Panc1 (cell line): ENCODE measurements at regions not wholly inside any gene's neighbourhood (a gene's known extent, or its start where the extent isn't known, plus 50 kb on each side); places are given as distances from the start of the nearest gene placed in this dataset.

ENCODE experiments used
- SIN3A ChIP-seq: IDR thresholded peaks from 2 replicates; pipeline ENCODE4 v1.6.1; 2012; ENCODE audit warnings: low read depth, mild to moderate bottlenecking, low read length, moderate library complexity, borderline replicate concordance; ENCODE audit not compliant: insufficient read depth
- TCF7L2 ChIP-seq: IDR thresholded peaks from 2 replicates; pipeline ENCODE4 v1.6.1; 2011; ENCODE audit warnings: mild to moderate bottlenecking, low read depth, low read length, inconsistent platforms
- TF ChIP-seq, protein P1 (sequence below): fragments of 450-650 bp; IDR thresholded peaks from 2 replicates; pipeline ENCODE4 v1.5.1; 2017; ENCODE audit warnings: mild to moderate bottlenecking
- TF ChIP-seq, protein P2 (sequence below), 2 experiments: IDR thresholded peaks; 2 replicates each; pipeline ENCODE4 v1.6.1; 2011 to 2012; ENCODE audit warnings: low read depth in 2 of 2, control low read depth in 1 of 2, low read length in 1 of 2, mild to moderate bottlenecking in 1 of 2, moderate library complexity in 1 of 2; ENCODE audit not compliant: insufficient read depth in 1 of 2

DNA sequence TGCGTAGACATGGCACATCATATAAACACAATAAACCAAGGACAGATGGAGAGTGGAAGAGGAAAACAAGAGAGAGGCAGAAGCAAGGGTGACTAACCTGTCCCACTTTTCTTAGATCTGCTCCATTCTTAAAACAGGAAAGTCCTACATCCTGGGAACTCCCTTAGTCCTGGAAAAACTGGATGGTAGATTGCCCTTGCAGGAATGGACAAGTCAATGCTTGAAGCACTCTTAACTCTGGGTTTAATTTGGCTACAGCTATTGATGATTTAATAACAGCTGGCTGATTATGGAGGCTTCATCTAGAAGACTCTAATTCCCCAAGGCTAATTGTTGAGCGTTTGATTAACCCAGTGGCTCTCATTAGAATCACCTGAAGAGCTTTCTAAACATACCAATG lies 258.8 kb downstream of the MIAT start:
- TF ChIP-seq, protein P1, sequence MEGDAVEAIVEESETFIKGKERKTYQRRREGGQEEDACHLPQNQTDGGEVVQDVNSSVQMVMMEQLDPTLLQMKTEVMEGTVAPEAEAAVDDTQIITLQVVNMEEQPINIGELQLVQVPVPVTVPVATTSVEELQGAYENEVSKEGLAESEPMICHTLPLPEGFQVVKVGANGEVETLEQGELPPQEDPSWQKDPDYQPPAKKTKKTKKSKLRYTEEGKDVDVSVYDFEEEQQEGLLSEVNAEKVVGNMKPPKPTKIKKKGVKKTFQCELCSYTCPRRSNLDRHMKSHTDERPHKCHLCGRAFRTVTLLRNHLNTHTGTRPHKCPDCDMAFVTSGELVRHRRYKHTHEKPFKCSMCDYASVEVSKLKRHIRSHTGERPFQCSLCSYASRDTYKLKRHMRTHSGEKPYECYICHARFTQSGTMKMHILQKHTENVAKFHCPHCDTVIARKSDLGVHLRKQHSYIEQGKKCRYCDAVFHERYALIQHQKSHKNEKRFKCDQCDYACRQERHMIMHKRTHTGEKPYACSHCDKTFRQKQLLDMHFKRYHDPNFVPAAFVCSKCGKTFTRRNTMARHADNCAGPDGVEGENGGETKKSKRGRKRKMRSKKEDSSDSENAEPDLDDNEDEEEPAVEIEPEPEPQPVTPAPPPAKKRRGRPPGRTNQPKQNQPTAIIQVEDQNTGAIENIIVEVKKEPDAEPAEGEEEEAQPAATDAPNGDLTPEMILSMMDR, result no peak
- TF ChIP-seq SIN3A (no peak), TCF7L2 (no peak)
- TF ChIP-seq, protein P2, sequence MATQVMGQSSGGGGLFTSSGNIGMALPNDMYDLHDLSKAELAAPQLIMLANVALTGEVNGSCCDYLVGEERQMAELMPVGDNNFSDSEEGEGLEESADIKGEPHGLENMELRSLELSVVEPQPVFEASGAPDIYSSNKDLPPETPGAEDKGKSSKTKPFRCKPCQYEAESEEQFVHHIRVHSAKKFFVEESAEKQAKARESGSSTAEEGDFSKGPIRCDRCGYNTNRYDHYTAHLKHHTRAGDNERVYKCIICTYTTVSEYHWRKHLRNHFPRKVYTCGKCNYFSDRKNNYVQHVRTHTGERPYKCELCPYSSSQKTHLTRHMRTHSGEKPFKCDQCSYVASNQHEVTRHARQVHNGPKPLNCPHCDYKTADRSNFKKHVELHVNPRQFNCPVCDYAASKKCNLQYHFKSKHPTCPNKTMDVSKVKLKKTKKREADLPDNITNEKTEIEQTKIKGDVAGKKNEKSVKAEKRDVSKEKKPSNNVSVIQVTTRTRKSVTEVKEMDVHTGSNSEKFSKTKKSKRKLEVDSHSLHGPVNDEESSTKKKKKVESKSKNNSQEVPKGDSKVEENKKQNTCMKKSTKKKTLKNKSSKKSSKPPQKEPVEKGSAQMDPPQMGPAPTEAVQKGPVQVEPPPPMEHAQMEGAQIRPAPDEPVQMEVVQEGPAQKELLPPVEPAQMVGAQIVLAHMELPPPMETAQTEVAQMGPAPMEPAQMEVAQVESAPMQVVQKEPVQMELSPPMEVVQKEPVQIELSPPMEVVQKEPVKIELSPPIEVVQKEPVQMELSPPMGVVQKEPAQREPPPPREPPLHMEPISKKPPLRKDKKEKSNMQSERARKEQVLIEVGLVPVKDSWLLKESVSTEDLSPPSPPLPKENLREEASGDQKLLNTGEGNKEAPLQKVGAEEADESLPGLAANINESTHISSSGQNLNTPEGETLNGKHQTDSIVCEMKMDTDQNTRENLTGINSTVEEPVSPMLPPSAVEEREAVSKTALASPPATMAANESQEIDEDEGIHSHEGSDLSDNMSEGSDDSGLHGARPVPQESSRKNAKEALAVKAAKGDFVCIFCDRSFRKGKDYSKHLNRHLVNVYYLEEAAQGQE (IDR thresholded peaks at IDR 0.05; ENCODE audit: insufficient read depth in 1 of 2, low read depth in 2 of 2, low read length in 1 of 2), result no peak
